H1 (cell line): ENCODE measurements at regions not wholly inside any gene's neighbourhood (a gene's known extent, or its start where the extent isn't known, plus 50 kb on each side); places are given as distances from the start of the nearest gene placed in this dataset.

Experiments
- CTCF ChIA-PET: fragments of 300-600 bp; sonication (Branson Sonifier 250); formaldehyde crosslinking; loops from one replicate; lab custom pipeline; 2021; ENCODE audit not compliant: partially characterized antibody; lab: Charles Lee
- POLR2A ChIA-PET: fragments of 300-600 bp; sonication (Branson Sonifier 250); formaldehyde crosslinking; loops from one replicate; lab custom pipeline; 2021; ENCODE audit warnings: inconsistent platforms; ENCODE audit not compliant: partially characterized antibody; lab: Charles Lee
- DNase-seq, 2 experiments: peaks; one replicate each; pipeline versions ENCODE4 v3.0.0 to v3.0.0-alpha.2; 2010 to 2022; ENCODE audit warnings: low spot score in 2 of 2, low read depth in 1 of 2, mixed read lengths in 1 of 2
- FAIRE-seq: peaks from 2 replicates; lab custom pipeline; 2011; peaks lifted over from hg19 to GRCh38; lab: Jason Lieb, UNC
- H2AFZ ChIP-seq: 2 replicates; pipeline ENCODE4 v1.8.1; 2012; ENCODE audit warnings: low read length, inconsistent platforms
- H2AK5ac ChIP-seq: 2 replicates; pipeline ENCODE4 v1.6.1; 2013; ENCODE audit warnings: low read depth, low read length
- H2BK120ac ChIP-seq: replicated peaks from 2 replicates; pipeline ENCODE3; 2013; ENCODE audit warnings: low read depth, low read length, inconsistent platforms
- H2BK12ac ChIP-seq: 2 replicates; pipeline ENCODE4 v1.6.1; 2013; ENCODE audit warnings: low read depth, low read length
- H2BK15ac ChIP-seq: 2 replicates; pipeline ENCODE4 v1.6.1; 2013; ENCODE audit warnings: low read length
- H2BK20ac ChIP-seq: 2 replicates; pipeline ENCODE4 v1.6.1; 2013; ENCODE audit warnings: low read length
- H2BK5ac ChIP-seq: 2 replicates; pipeline ENCODE4 v1.6.1; 2013; ENCODE audit warnings: low read depth, low read length
- H3K14ac ChIP-seq: 2 replicates; pipeline ENCODE4 v1.6.1; 2013; ENCODE audit warnings: inconsistent platforms; ENCODE audit not compliant: insufficient read length
- H3K18ac ChIP-seq: 2 replicates; pipeline ENCODE4 v1.6.1; 2013; ENCODE audit warnings: low read length; ENCODE audit errors: extremely low read depth
- H3K23ac ChIP-seq: 2 replicates; pipeline ENCODE4 v1.6.1; 2013; ENCODE audit warnings: inconsistent platforms; ENCODE audit not compliant: insufficient read length
- H3K23me2 ChIP-seq: 2 replicates; pipeline ENCODE4 v1.6.1; 2013; ENCODE audit warnings: low read depth, low read length
- H3K27ac ChIP-seq: 2 replicates; pipeline ENCODE4 v1.6.1; 2011; ENCODE audit warnings: low read depth, low read length, inconsistent platforms
- H3K27me3 ChIP-seq, 4 experiments: replicated peaks in 1 of 4; 1 replicate in 1 of 4; 2 replicates in 3 of 4; pipeline versions ENCODE4 v1.6.1 to v1.8.1; 2011 to 2013; ENCODE audit warnings: low read length in 3 of 4, mild to moderate bottlenecking in 3 of 4, inconsistent platforms in 2 of 4, mixed read lengths in 2 of 4, moderate library complexity in 1 of 4; ENCODE audit not compliant: control insufficient read depth in 3 of 4, insufficient read depth in 3 of 4; ENCODE audit errors: extremely low read depth in 1 of 4
- H3K36me3 ChIP-seq, 4 experiments: 2 replicates each; pipeline versions ENCODE4 v1.6.1 to v1.8.1; 2011 to 2013; ENCODE audit warnings: mild to moderate bottlenecking in 4 of 4, low read length in 3 of 4, moderate library complexity in 2 of 4, control low read depth in 1 of 4, inconsistent platforms in 1 of 4; ENCODE audit not compliant: insufficient read depth in 4 of 4, control insufficient read depth in 2 of 4
- H3K4ac ChIP-seq: replicated peaks from 2 replicates; pipeline ENCODE3; 2013; ENCODE audit warnings: low read length, low read depth, mixed read lengths, inconsistent platforms; ENCODE audit not compliant: insufficient read length
- H3K4me1 ChIP-seq, 4 experiments: replicated peaks in 1 of 4; 1 replicate in 1 of 4; 2 replicates in 3 of 4; pipeline versions ENCODE4 v1.6.1 to v1.8.1; 2011 to 2013; ENCODE audit warnings: low read length in 3 of 4, inconsistent platforms in 2 of 4, mixed read lengths in 1 of 4; ENCODE audit not compliant: insufficient read depth in 4 of 4, control insufficient read depth in 3 of 4
- H3K4me2 ChIP-seq, 2 experiments: 2 replicates each; pipeline versions ENCODE4 v1.6.1 to v1.8.1; 2011 to 2013; ENCODE audit warnings: low read depth in 2 of 2, low read length in 2 of 2, control low read depth in 1 of 2, inconsistent platforms in 1 of 2, mild to moderate bottlenecking in 1 of 2; ENCODE audit not compliant: insufficient read depth in 1 of 2
- H3K4me3 ChIP-seq, 4 experiments: fragments of 200-600, 300-600 bp in 1 of 4; sonication (generic), shearing (Covaris generic), sonication (Bioruptor Twin) in 1 of 4; 2 replicates each; pipeline versions ENCODE4 v1.5.1 to v1.8.1; 2011 to 2016; ENCODE audit warnings: low read length in 4 of 4, low read depth in 3 of 4, control low read depth in 2 of 4, inconsistent platforms in 2 of 4, mild to moderate bottlenecking in 2 of 4, mixed read lengths in 1 of 4, moderate library complexity in 1 of 4; ENCODE audit not compliant: insufficient read depth in 2 of 4; ENCODE audit errors: extremely low read depth in 1 of 4
- H3K56ac ChIP-seq: replicated peaks from 2 replicates; pipeline ENCODE3; 2013; ENCODE audit warnings: low read depth, mild to moderate bottlenecking, mixed read lengths, low read length, inconsistent platforms; ENCODE audit not compliant: insufficient read length
- H3K79me1 ChIP-seq: 2 replicates; pipeline ENCODE4 v1.6.1; 2013; ENCODE audit warnings: low read depth, low read length, control low read depth
- H3K79me2 ChIP-seq, 2 experiments: 2 replicates each; pipeline versions ENCODE4 v1.6.1 to v1.8.1; 2012 to 2013; ENCODE audit warnings: low read length in 2 of 2, mild to moderate bottlenecking in 2 of 2, inconsistent platforms in 1 of 2; ENCODE audit not compliant: insufficient read depth in 2 of 2, control insufficient read depth in 1 of 2
- H3K9ac ChIP-seq, 4 experiments: replicated peaks in 1 of 4; 1 replicate in 1 of 4; 2 replicates in 3 of 4; pipeline versions ENCODE4 v1.6.1 to v1.8.1; 2011 to 2013; ENCODE audit warnings: low read depth in 3 of 4, low read length in 3 of 4, control low read depth in 2 of 4, mild to moderate bottlenecking in 2 of 4, moderate library complexity in 2 of 4, inconsistent platforms in 1 of 4; ENCODE audit errors: extremely low read depth in 1 of 4
- H3K9me3 ChIP-seq, 2 experiments: 2 replicates each; pipeline versions ENCODE4 v1.6.1 to v1.8.1; 2012 to 2013; ENCODE audit warnings: mild to moderate bottlenecking in 2 of 2, moderate library complexity in 2 of 2, control low read depth in 1 of 2, inconsistent platforms in 1 of 2, low read depth in 1 of 2, low read length in 1 of 2, mixed read lengths in 1 of 2; ENCODE audit not compliant: insufficient read depth in 2 of 2
- H4K20me1 ChIP-seq, 2 experiments: replicated peaks in 1 of 2; 2 replicates each; pipeline versions ENCODE3 to v1.8.1; 2011 to 2013; ENCODE audit warnings: inconsistent platforms in 2 of 2, low read length in 2 of 2, mild to moderate bottlenecking in 1 of 2; ENCODE audit not compliant: insufficient read depth in 2 of 2, control insufficient read depth in 1 of 2
- H4K5ac ChIP-seq: 2 replicates; pipeline ENCODE4 v1.6.1; 2013; ENCODE audit warnings: low read length, low read depth, mixed read lengths, inconsistent platforms; ENCODE audit not compliant: insufficient read length
- H4K8ac ChIP-seq: 2 replicates; pipeline ENCODE4 v1.8.0; 2013; ENCODE audit warnings: mild to moderate bottlenecking, moderate library complexity, low read length, inconsistent platforms; ENCODE audit not compliant: insufficient read depth; ENCODE audit errors: extremely low read depth
- H4K91ac ChIP-seq: replicated peaks from 2 replicates; pipeline ENCODE3; 2013; ENCODE audit warnings: low read length, mixed read lengths, inconsistent platforms; ENCODE audit not compliant: insufficient read length
- JUND ChIP-seq: IDR thresholded peaks from 2 replicates; pipeline ENCODE4 v1.6.1; 2011; ENCODE audit warnings: mild to moderate bottlenecking, improper control_type of control experiment, low read length
- POLR2AphosphoS5 ChIP-seq: IDR thresholded peaks from 2 replicates; pipeline ENCODE4 v1.6.1; 2011; ENCODE audit warnings: low read depth, low read length
- SAP30 ChIP-seq: fragments of 300-600 bp; sonication (generic); IDR thresholded peaks from 2 replicates; pipeline ENCODE4 v1.7.1; 2012; ENCODE audit warnings: low read length, moderate library complexity, mild to moderate bottlenecking, inconsistent platforms; ENCODE audit not compliant: insufficient read depth, insufficient replicate concordance
- SP4 ChIP-seq: IDR thresholded peaks from 2 replicates; pipeline ENCODE4 v1.6.1; 2012; ENCODE audit warnings: low read length, inconsistent platforms
- WGBS, 2 experiments: shearing (Covaris generic) in 1 of 2; methylation state at CpG; one replicate each; pipeline versions ENCODE4 v1.1.6 to v1.1.7; 2013 to 2015; ENCODE audit warnings: low lambda C conversion rate in 2 of 2, mixed read lengths in 2 of 2, inconsistent platforms in 1 of 2, low coverage in 1 of 2, missing lambda C conversion rate in 1 of 2; ENCODE audit not compliant: insufficient replicate concordance in 2 of 2, insufficient coverage in 1 of 2, insufficient read length in 1 of 2; ENCODE audit errors: extremely low coverage in 1 of 2, missing lambda C conversion rate in 1 of 2; 5-methylcytosine and 5-hydroxymethylcytosine counted together

- DNase-seq = no peak
- no peak for TF ChIP-seq SAP30
- TF ChIP-seq JUND = no peak
- no peak for TF ChIP-seq SP4
- no peak for TF ChIP-seq POLR2AphosphoS5
- TF ChIP-seq, all 59 proteins: peak for 0
- Histone ChIP-seq H3K14ac (no peak overlapping the region), H4K20me1 (no peaks in the 10 kb centered on the region), H2BK15ac (no peak overlapping the region), H3K36me3 (no peaks in the 10 kb centered on the region), H3K23ac (no peak overlapping the region), H4K91ac (no peak overlapping the region), H3K4me3 (no peak overlapping the region), H3K18ac (no peak overlapping the region), H3K27me3 (no peaks in the 10 kb centered on the region), H2BK20ac (no peak overlapping the region), H3K79me2 (no peaks in the 10 kb centered on the region), H3K4me2 (no peak overlapping the region), H2AK5ac (no peak overlapping the region), H2BK5ac (no peak overlapping the region), H2BK12ac (no peak overlapping the region), H3K9ac (no peak overlapping the region), H3K9me3 (peaks cover 4 to 7% of the 10 kb centered on the region in 2 experiments; a peak in 2 of 4 replicates), H3K4me1 (no peaks in the 10 kb centered on the region), H2AFZ (no peak overlapping the region), H3K56ac (no peak overlapping the region), H3K23me2 (no peaks in the 10 kb centered on the region), H4K8ac (no peak overlapping the region), H4K5ac (no peak overlapping the region), H2BK120ac (no peak overlapping the region), H3K4ac (no peak overlapping the region), H3K27ac (no peak overlapping the region), H3K79me1 (no peaks in the 10 kb centered on the region)
- 94% methylated on average over 4 of the region's 4 CpGs; no CpG with 5 or more reads in 1 of the 2 experiments for WGBS, 2 experiments
- ChIA-PET CTCF (no interaction called here), POLR2A (no interaction called here)
- FAIRE-seq = no peak
Observed at GRCh38 chr16:80230328-80231120, 310.3 kb upstream of the DYNLRB2 start.
